GM12892 (cell line): ENCODE measurements at regions not wholly inside any gene's neighbourhood (a gene's known extent, or its start where the extent isn't known, plus 50 kb on each side); places are given as distances from the start of the nearest gene placed in this dataset.

Source experiments
- POLR2A ChIP-seq: IDR thresholded peaks from 2 replicates; pipeline ENCODE4 v1.6.1; 2011; ENCODE audit warnings: low read depth, low read length, control low read depth
- POLR2AphosphoS5 ChIP-seq: IDR thresholded peaks from 2 replicates; pipeline ENCODE4 v1.6.1; 2011; ENCODE audit warnings: low read depth, low read length, control low read depth
- TAF1 ChIP-seq: IDR thresholded peaks from 2 replicates; pipeline ENCODE4 v1.6.1; 2011; ENCODE audit warnings: low read depth, mild to moderate bottlenecking, control low read depth, low read length, borderline replicate concordance

DNA sequence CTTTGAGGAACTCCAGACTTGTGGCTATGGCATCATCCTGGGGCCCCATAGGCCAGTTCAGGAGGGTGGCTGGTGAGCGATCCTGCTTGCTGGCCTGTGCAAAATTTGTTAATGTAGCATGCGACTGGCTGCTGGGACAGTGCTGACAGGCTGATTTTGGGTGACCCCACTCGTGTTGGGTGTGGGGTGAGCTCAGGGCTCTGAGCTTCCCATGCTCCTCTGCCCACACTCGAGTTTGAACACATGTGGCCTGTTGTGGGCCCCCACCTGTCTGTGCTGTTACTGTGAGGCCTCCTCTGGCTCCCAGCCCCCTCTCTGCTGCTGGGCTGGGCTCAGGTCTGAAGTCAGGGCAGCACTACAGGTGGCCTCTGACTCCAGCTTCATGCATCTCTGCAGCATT lies 64.4 kb upstream of the MYEOV start:
- TF ChIP-seq POLR2A, result no peak
- TF ChIP-seq POLR2AphosphoS5, result no peak
- no peak for TF ChIP-seq TAF1
